ENCODE measurements at regions not wholly inside any gene's neighbourhood (a gene's known extent, or its start where the extent isn't known, plus 50 kb on each side); places are given as distances from the start of the nearest gene placed in this dataset.
"Not testable (repeated sequence)": the region's sequence is repeated elsewhere in the genome, so short reads cannot be mapped to it uniquely, and the experiment has no call there.

- DNase-seq (ENCODE audit: low spot score), result no peak
These were observed 103.3 kb downstream of the DIRAS3 start for GRCh38 chr1:67947114-67947513.

- DNase-seq (ENCODE audit: low spot score), result no peak
These were observed 104.6 kb downstream of the DIRAS3 start for GRCh38 chr1:67945733-67946374.

GRCh38 chr1:67942274-67942673 is 108.2 kb downstream of the DIRAS3 start:
- no peak for DNase-seq (ENCODE audit: low spot score)

GRCh38 chr1:67941746-67942145 is 108.5 kb upstream of the GNG12 start:
- DNase-seq (ENCODE audit: low spot score), result no peak

- no peak for DNase-seq (ENCODE audit: low spot score)
These were observed 107.9 kb upstream of the GNG12 start for GRCh38 chr1:67941155-67941554.

- DNase-seq (ENCODE audit: low spot score), result no peak
These were observed 106.7 kb upstream of the GNG12 start for GRCh38 chr1:67939942-67940341.

- DNase-seq (ENCODE audit: low spot score), result no peak
These were observed 106.0 kb upstream of the GNG12 start for GRCh38 chr1:67939186-67939743.

DNA sequence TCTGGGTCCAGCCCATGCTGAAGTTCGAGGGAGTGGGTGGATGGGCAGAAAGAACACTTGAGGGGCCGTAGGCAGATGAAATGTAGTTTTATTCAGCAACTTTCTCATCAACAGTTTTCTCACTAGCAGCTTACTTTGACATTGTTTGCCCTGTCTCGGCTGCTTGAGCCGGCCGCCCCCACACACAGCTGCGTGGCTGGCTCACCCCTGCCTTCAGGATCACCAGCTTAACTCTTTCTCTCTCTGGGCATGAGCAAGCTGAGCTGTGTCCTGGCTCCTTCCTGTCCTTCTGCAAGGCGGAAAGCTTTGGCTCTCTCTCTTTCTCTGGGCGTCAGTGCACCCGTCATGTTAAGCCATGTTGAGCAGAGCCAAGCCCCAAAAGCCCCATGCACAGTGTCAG is 104.4 kb upstream of the GNG12 start:
- no peak for DNase-seq (ENCODE audit: low spot score)

- DNase-seq (ENCODE audit: low spot score), result no peak
These were observed 103.7 kb upstream of the GNG12 start for GRCh38 chr1:67937010-67937409.

DNA sequence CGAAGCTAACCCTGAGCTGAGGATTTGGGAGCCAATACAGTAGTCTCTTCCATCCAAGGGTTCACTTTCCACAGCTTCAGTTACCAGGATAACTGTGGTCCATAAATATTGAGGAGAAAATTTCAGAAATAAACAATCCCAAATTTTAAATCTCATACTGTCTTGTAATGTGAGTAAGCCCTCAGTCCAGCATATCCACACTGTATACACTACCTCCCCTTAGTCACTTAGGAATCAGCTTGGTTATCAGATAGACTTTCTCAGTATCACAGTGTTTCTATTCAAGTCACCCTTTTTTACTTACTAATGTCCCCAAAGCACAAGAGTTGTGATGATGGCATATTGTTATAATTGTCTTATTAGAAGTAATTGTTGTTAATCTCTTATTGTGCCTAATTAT is 102.3 kb upstream of the GNG12 start:
- DNase-seq (ENCODE audit: low spot score), result no peak

GRCh38 chr1:67931198-67931597 is 97.9 kb upstream of the GNG12 start:
- no peak for DNase-seq (ENCODE audit: low spot score)

GRCh38 chr1:67923074-67923473 is 89.8 kb upstream of the GNG12 start:
- DNase-seq (ENCODE audit: low spot score), result no peak

GRCh38 chr1:67921725-67922489 is 88.6 kb upstream of the GNG12 start:
- DNase-seq (ENCODE audit: low spot score), result no peak

DNA sequence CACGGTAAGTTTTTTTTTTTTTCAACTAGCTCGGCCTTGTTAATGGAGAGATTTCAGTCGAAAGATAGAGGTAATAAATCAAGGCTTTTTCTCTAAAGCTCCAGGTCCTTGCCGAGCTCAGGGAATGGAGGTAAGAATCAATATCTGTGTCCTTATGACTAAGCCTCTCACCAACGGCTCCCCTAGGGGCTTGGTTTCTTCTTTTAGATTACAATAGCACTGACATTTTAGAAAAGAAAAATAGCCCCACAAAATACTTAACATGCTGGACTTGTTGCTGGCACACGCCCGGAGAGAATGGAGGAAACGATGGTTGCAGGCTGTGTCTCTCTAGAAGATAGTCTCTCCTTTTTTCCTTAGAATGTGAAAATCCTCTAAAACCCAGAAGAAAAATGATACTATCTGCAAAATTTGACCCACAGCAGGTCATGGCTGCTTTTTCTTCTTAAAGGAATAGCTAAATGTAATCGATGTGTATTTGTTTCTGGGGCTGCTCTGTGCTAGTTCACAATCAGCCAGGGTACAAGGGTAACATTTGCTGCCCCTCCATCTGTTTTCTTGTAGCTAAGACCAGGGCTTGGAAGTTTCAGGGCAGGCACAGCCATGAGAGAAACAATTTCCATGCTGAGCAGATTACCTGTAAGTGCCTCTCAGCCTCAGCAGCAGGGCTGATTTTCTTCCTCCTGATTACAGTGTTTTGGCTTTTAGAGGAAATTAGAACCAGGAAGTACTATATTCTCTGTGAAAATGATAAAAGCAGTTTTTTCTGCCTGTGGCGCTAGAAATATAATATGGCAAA is 86.2 kb upstream of the GNG12 start:
- no peak for DNase-seq (ENCODE audit: low spot score)

DNA sequence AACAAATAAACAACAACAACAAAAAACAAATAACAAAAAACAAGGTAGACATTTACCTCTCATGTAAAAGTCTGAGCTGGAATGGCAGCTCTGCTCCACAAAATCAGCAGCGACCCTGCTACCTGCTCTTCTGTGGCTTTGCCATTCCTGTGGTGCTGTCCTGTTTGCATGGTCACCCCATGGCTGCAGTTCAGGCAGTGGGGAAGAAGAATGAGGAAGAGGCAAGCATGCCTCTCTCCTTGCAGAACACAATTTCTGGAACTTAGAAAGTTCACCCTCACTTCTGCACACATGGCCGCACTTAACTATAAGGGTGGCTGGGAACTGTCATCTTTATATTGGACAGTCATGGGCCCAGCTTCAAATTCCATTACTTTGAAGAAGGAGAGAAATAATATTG is 84.8 kb upstream of the GNG12 start:
- DNase-seq (ENCODE audit: low spot score), result no peak

- DNase-seq (ENCODE audit: low spot score), result no peak
These were observed 83.7 kb upstream of the GNG12 start for GRCh38 chr1:67917006-67917405.

- DNase-seq (ENCODE audit: low spot score), result no peak
These were observed 83.0 kb upstream of the GNG12 start for GRCh38 chr1:67916140-67916886.

- no peak for DNase-seq (ENCODE audit: low spot score)
These were observed 76.5 kb upstream of the GNG12 start for GRCh38 chr1:67909776-67910175.

DNA sequence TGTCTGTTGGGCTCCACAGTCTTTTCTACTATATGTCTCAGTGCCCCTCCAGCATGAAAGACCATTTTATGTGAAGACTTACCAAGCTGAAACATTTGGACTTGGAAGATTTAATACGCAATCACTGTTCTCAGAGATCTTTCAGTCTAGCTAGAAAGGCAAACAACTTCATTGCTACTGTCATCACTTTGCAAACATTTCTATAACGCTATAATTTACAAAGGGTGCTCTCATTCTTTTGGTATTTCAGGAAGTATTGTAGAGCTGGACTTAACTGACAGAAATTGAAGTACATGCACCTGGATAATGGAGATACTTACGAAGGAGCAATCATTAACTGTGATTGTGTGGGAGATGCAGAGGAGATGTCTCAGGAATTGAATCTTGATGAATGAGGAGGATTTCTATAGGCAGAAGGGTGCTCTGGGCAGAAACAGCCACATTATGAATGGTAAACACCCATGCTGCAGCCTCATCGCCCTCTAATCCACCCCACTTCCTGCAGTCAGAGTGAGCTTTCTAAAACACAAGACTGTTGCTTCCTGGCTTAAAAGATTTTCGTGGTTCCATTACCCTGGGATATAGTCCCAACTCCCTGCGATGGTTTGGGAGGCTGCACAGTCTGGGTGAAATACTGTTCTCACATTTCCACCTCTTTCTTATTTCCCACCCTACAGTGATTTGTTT is 75.1 kb upstream of the GNG12 start:
- no peak for DNase-seq (ENCODE audit: low spot score)

DNA sequence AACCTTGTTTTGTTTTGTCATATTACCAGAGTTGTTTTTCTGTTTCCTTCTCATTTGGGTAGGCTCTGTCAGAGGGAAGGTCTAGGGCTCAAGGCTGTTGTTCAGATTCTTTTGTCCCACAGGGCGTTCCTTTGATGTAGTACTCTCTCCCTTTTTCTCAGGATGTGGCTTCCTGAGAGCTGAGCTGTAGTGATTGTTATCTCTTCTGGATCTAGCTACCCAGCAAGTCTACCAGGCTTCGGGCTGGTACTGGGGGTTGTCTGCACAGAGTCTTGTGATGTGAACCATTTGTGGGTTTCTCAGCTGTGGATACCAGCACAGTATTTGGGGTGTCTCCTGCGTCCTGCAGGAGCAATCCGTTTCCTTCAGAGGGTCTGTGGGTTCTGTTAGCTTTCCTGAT is 74.2 kb upstream of the GNG12 start:
- DNase-seq (ENCODE audit: low spot score), result not testable (repeated sequence)

GRCh38 chr1:67906015-67906414 is 72.7 kb upstream of the GNG12 start:
- DNase-seq (ENCODE audit: low spot score), result not testable (repeated sequence)
